HepG2 (cell line): ENCODE measurements at regions not wholly inside any gene's neighbourhood (a gene's known extent, or its start where the extent isn't known, plus 50 kb on each side); places are given as distances from the start of the nearest gene placed in this dataset.

ENCODE experiments used
- ATAC-seq: fragments of 200-7000 bp; cut with Tn5 transposase; 3 replicates; pipeline ENCODE4 v1.9.1; 2020; ENCODE audit warnings: mild to moderate bottlenecking, moderate library complexity
- BruUV-seq: library from RNA; stranded (reverse); fragments of 400-500 nt; replicated peaks from 2 replicates; lab custom pipeline; 2021; lab: Mats Ljungman, UMichigan
- CTCF ChIA-PET: fragments of 300-600 bp; formaldehyde crosslinking; extraction: SDS; loops from one replicate; lab custom pipeline; 2021; ENCODE audit warnings: low total read pairs, inconsistent platforms, low intra/inter-chr PET ratio; lab: Yijun Ruan, JAX
- POLR2A ChIA-PET: fragments of 350-600 bp; sonication (Branson Sonifier 250); formaldehyde crosslinking; loops from one replicate; lab custom pipeline; 2020; ENCODE audit warnings: antibody characterized with exemption, inconsistent platforms; lab: Yijun Ruan, JAX
- DNase-seq: peaks from one replicate; pipeline ENCODE4 v3.0.0-alpha.2; 2015; ENCODE audit warnings: low spot score
- FAIRE-seq: peaks from 3 replicates; lab custom pipeline; 2011; peaks lifted over from hg19 to GRCh38; lab: Jason Lieb, UNC
- H2AFZ ChIP-seq: one replicate; pipeline ENCODE4 v1.6.1; 2011; ENCODE audit warnings: low read length, inconsistent platforms
- H3K27ac ChIP-seq: fragments of 300-600 bp; 3 replicates; pipeline ENCODE4 v1.8.0; 2011; ENCODE audit warnings: mixed run types, mild to moderate bottlenecking, mixed read lengths, low read length, inconsistent platforms; ENCODE audit not compliant: insufficient read depth; ENCODE audit errors: extremely low read length
- H3K27me3 ChIP-seq, 2 experiments: fragments of 200-600 bp in 1 of 2; 2 replicates in 1 of 2; 3 replicates in 1 of 2; pipeline versions ENCODE4 v1.6.0 to v1.8.0; 2011; ENCODE audit warnings: low read length in 2 of 2, mild to moderate bottlenecking in 2 of 2, moderate library complexity in 2 of 2, inconsistent platforms in 1 of 2; ENCODE audit not compliant: insufficient read depth in 2 of 2, control insufficient read depth in 1 of 2
- H3K36me3 ChIP-seq, 2 experiments: fragments of 200-600 bp in 1 of 2; replicated peaks in 1 of 2; 2 replicates in 1 of 2; 3 replicates in 1 of 2; pipeline versions ENCODE4 v1.5.1 to v1.8.0; 2011; ENCODE audit warnings: low read length in 2 of 2, inconsistent platforms in 1 of 2; ENCODE audit not compliant: insufficient read depth in 2 of 2, control insufficient read depth in 1 of 2
- H3K4me1 ChIP-seq: 2 replicates; pipeline ENCODE4 v1.5.1; 2012; ENCODE audit warnings: low read length, inconsistent platforms; ENCODE audit not compliant: insufficient read depth
- H3K4me2 ChIP-seq: 2 replicates; pipeline ENCODE4 v1.6.0; 2011; ENCODE audit warnings: low read depth, low read length, inconsistent platforms
- H3K4me3 ChIP-seq, 3 experiments: fragments of 200-600 bp in 1 of 3; sonication (generic), shearing (Covaris generic) in 1 of 3; replicated peaks in 1 of 3; 2 replicates each; pipeline ENCODE4 v1.5.1; 2011 to 2016; ENCODE audit warnings: low read length in 3 of 3, inconsistent platforms in 2 of 3, low read depth in 2 of 3, mild to moderate bottlenecking in 2 of 3, control low read depth in 1 of 3, mixed read lengths in 1 of 3; ENCODE audit not compliant: insufficient read depth in 1 of 3
- H3K79me2 ChIP-seq: one replicate; pipeline ENCODE4 v1.6.1; 2011; ENCODE audit warnings: low read length, inconsistent platforms; ENCODE audit not compliant: insufficient read depth
- H3K9ac ChIP-seq: 2 replicates; pipeline ENCODE4 v1.6.0; 2011; ENCODE audit warnings: mild to moderate bottlenecking, low read depth, low read length, inconsistent platforms; ENCODE audit not compliant: insufficient read depth
- H3K9me3 ChIP-seq: 2 replicates; pipeline ENCODE4 v1.5.1; 2012; ENCODE audit warnings: mild to moderate bottlenecking, low read length
- H4K20me1 ChIP-seq: 2 replicates; pipeline ENCODE4 v1.6.0; 2011; ENCODE audit warnings: inconsistent platforms, mild to moderate bottlenecking, low read length, moderate library complexity; ENCODE audit not compliant: insufficient read depth
- GABPB1 ChIP-seq: IDR thresholded peaks from 2 replicates; pipeline ENCODE4 v1.6.1; 2016; ENCODE audit warnings: mild to moderate bottlenecking, missing genetic modification reagents, moderate library complexity, missing compliant biosample characterization
- GTF2F1 ChIP-seq: fragments of 150-350 bp; IDR thresholded peaks from 2 replicates; pipeline ENCODE4 v1.6.1; 2014; ENCODE audit warnings: low read length
- MATR3 ChIP-seq: sonication (generic); formaldehyde crosslinking; IDR thresholded peaks from 2 replicates; pipeline ENCODE4 v1.4.0; 2020; ENCODE audit warnings: missing genetic modification reagents
- PITX1 ChIP-seq: sonication (generic); formaldehyde crosslinking; IDR thresholded peaks from 2 replicates; pipeline ENCODE4 v1.5.1; 2020; ENCODE audit warnings: mild to moderate bottlenecking, missing genetic modification reagents
- RFXANK ChIP-seq: IDR thresholded peaks from 2 replicates; pipeline ENCODE4 v1.6.1; 2016
- RNF2 ChIP-seq: fragments of 450-650 bp; conservative IDR thresholded peaks from 2 replicates; pipeline ENCODE4 v1.6.1; 2016; ENCODE audit warnings: low read depth
- SAFB2 ChIP-seq: sonication (generic); formaldehyde crosslinking; IDR thresholded peaks from 2 replicates; pipeline ENCODE4 v1.5.1; 2020; ENCODE audit warnings: missing genetic modification reagents, low read depth, mild to moderate bottlenecking, borderline replicate concordance
- SCMH1 ChIP-seq: sonication (generic); formaldehyde crosslinking; IDR thresholded peaks from 2 replicates; pipeline ENCODE4 v1.9.0; 2021; ENCODE audit warnings: missing genetic modification reagents, mild to moderate bottlenecking, borderline replicate concordance
- ZBTB26 ChIP-seq: IDR thresholded peaks from 2 replicates; pipeline ENCODE4 v1.6.1; 2016; ENCODE audit warnings: missing compliant biosample characterization, missing genetic modification reagents, borderline replicate concordance
- ZBTB7B ChIP-seq: sonication (generic); formaldehyde crosslinking; IDR thresholded peaks from 2 replicates; pipeline ENCODE4 v1.4.0; 2020; ENCODE audit warnings: missing genetic modification reagents
- ZBTB8A ChIP-seq: sonication (generic); formaldehyde crosslinking; IDR thresholded peaks from 2 replicates; pipeline ENCODE4 v1.4.0; 2020; ENCODE audit warnings: mild to moderate bottlenecking, low read depth, missing genetic modification reagents, borderline replicate concordance
- ZNF337 ChIP-seq: sonication (generic); formaldehyde crosslinking; IDR thresholded peaks from 2 replicates; pipeline ENCODE4 v1.5.1; 2020; ENCODE audit warnings: missing genetic modification reagents, low read depth, mild to moderate bottlenecking, borderline replicate concordance
- ZNF484 ChIP-seq: sonication (generic); formaldehyde crosslinking; IDR thresholded peaks from 2 replicates; pipeline ENCODE4 v1.5.1; 2020; ENCODE audit warnings: mild to moderate bottlenecking, low read depth, missing genetic modification reagents, borderline replicate concordance
- ZNF574 ChIP-seq: sonication (generic); formaldehyde crosslinking; IDR thresholded peaks from 2 replicates; pipeline ENCODE4 v1.4.0; 2020; ENCODE audit warnings: missing genetic modification reagents
- ZNF770 ChIP-seq: sonication (generic); formaldehyde crosslinking; IDR thresholded peaks from 2 replicates; pipeline ENCODE4 v1.5.0; 2020; ENCODE audit warnings: mild to moderate bottlenecking, missing genetic modification reagents
- ZNF788 ChIP-seq: sonication (generic); formaldehyde crosslinking; IDR thresholded peaks from 2 replicates; pipeline ENCODE4 v1.5.0; 2020; ENCODE audit warnings: mild to moderate bottlenecking, missing genetic modification reagents, borderline replicate concordance
- ZSCAN22 ChIP-seq: sonication (generic); formaldehyde crosslinking; IDR thresholded peaks from 2 replicates; pipeline ENCODE4 v1.4.0; 2020; ENCODE audit warnings: mild to moderate bottlenecking, missing genetic modification reagents
- WGBS: methylation state at CpG from one replicate; pipeline ENCODE4 v1.1.6; 2017; ENCODE audit warnings: low lambda C conversion rate; 5-methylcytosine and 5-hydroxymethylcytosine counted together
- in situ Hi-C: cut with HindIII; loops from 2 replicates; pipeline ENCODE4 v1.10.0; 2017; ENCODE audit warnings: low pct_unique_long_range_greater_than_20kb; ENCODE audit not compliant: extremely low pct_ligation_motif_present
- intact Hi-C: fragments of 100-400 bp; cut with micrococcal nuclease; formaldehyde crosslinking; loops from one replicate; pipeline ENCODE4 v1.10.0; 2022; ENCODE audit not compliant: unreplicated experiment

- no peak for TF ChIP-seq ZBTB26 (CRISPR knock-in tag)
- TF ChIP-seq, all 625 proteins: peak for 0
Measured at GRCh38 chr12:25827141-25827540, 131.3 kb upstream of the RASSF8 start (continued).

- no peak for ATAC-seq
- Histone ChIP-seq H3K4me2 (no peak overlapping the region), H3K4me3 (no peak overlapping the region), H3K4me1 (no peaks in the 10 kb centered on the region), H3K36me3 (no peaks in the 10 kb centered on the region), H3K27ac (no peak overlapping the region), H4K20me1 (no peaks in the 10 kb centered on the region), H3K79me2 (no peaks in the 10 kb centered on the region), H3K9me3 (no peaks in the 10 kb centered on the region), H3K27me3 (0 out of 5 replicates have a peak, but pooled peaks cover 0 to 3% of the 10 kb centered on the region in 2 experiments), H2AFZ (no peak overlapping the region), H3K9ac (no peak overlapping the region)
- in situ Hi-C loops: no loop called here
- intact Hi-C loops: no loop called here
- BruUV-seq: no TSS peak
- no peak for DNase-seq
- TF ChIP-seq ZNF337 (CRISPR knock-in tag) (no peak), ZNF770 (CRISPR knock-in tag) (no peak), RNF2 (no peak), GTF2F1 (no peak), SAFB2 (CRISPR knock-in tag) (no peak), RFXANK (CRISPR knock-in tag) (no peak), ZNF574 (CRISPR knock-in tag) (no peak), SCMH1 (CRISPR knock-in tag) (no peak), MATR3 (CRISPR knock-in tag) (no peak), ZSCAN22 (CRISPR knock-in tag) (no peak), ZNF484 (CRISPR knock-in tag) (no peak), PITX1 (no peak), ZBTB7B (CRISPR knock-in tag) (no peak), GABPB1 (CRISPR knock-in tag) (no peak), ZNF788 (CRISPR knock-in tag) (no peak), ZBTB8A (CRISPR knock-in tag) (no peak)
- no peak for FAIRE-seq
- WGBS: 2% methylated on average over 3 of the region's 3 CpGs
- ChIA-PET POLR2A (no interaction called here), CTCF (no interaction called here)
Measured at GRCh38 chr12:25827747-25828146, 130.7 kb upstream of the RASSF8 start.
